ENCODE measurements at regions not wholly inside any gene's neighbourhood (a gene's known extent, or its start where the extent isn't known, plus 50 kb on each side); places are given as distances from the start of the nearest gene placed in this dataset.

DNA sequence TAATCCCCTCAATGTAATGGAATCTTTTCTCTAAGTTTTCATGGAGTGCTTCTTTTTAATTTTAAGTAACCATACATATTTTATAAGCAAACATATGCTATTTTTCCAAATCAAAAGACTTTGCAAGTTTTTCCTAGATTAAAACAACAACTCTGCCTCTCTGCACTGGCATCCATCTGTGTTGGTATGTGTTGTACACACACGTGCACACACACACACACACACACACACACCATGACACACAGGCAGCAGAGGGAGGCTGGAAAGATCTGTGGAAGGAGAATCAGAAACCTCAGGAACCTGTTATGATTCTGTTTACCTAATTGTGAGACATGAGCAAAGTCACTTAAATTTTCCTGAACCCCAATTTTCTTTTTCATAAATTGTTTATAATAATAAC, 295.0 kb upstream of the PRDM1 start:
- no peaks in the 10 kb centered on the region for H3K27me3 ChIP-seq
- no peak for TF ChIP-seq POLR2A (IDR thresholded peaks at IDR 0.05)
- TF ChIP-seq, protein P1, sequence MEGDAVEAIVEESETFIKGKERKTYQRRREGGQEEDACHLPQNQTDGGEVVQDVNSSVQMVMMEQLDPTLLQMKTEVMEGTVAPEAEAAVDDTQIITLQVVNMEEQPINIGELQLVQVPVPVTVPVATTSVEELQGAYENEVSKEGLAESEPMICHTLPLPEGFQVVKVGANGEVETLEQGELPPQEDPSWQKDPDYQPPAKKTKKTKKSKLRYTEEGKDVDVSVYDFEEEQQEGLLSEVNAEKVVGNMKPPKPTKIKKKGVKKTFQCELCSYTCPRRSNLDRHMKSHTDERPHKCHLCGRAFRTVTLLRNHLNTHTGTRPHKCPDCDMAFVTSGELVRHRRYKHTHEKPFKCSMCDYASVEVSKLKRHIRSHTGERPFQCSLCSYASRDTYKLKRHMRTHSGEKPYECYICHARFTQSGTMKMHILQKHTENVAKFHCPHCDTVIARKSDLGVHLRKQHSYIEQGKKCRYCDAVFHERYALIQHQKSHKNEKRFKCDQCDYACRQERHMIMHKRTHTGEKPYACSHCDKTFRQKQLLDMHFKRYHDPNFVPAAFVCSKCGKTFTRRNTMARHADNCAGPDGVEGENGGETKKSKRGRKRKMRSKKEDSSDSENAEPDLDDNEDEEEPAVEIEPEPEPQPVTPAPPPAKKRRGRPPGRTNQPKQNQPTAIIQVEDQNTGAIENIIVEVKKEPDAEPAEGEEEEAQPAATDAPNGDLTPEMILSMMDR (IDR thresholded peaks at IDR 0.05), result no peak
- intact Hi-C loops (cut with DNase I), result loop anchor here (10.0 kb wide), 1 partner anchor 56 kb away; no protein-coding TSS in a partner anchor
- DNase-seq, result no peak
- H3K4me3 ChIP-seq (replicated peaks in 1 of 3), result no peak overlapping the region
- no peak overlapping the region for H3K27ac ChIP-seq
- 59 to 87% methylated on average over 1 of the region's 1 CpG for WGBS, 2 donors
- no peaks in the 10 kb centered on the region for H3K36me3 ChIP-seq
- no peaks in the 10 kb centered on the region for H3K9me3 ChIP-seq
- peaks cover 15 to 26% of the 10 kb centered on the region in 2 donors for H3K4me1 ChIP-seq

DNA sequence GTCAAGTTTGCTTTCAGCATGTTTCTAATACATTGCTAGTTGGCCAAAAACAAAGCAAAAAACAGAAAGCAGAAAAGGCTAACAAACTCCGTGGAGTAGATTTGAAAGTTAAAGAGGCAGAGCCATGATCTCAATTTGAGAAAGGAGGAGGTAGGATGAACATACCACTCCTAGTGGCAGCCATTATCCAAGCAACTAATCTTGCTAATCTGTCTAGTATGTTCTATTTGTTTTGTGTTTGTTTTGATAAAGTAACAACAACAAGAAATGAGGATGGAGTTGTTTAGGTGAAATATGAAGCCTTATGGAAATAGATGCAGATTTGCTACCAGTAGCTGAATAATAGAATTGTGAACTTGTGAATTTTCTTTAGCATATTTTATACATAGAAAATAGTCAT, 295.5 kb upstream of the PRDM1 start:
- no peak for TF ChIP-seq POLR2A (IDR thresholded peaks at IDR 0.05)
- TF ChIP-seq, protein P1 (IDR thresholded peaks at IDR 0.05), result peak in 1 of 6 experiments; percentile 3
- Histone ChIP-seq H3K9me3 (no peaks in the 10 kb centered on the region), H3K27me3 (no peaks in the 10 kb centered on the region), H3K36me3 (no peaks in the 10 kb centered on the region), H3K4me3 (replicated peaks in 1 of 3) (no peak overlapping the region), H3K4me1 (peaks cover 10 to 21% of the 10 kb centered on the region in 2 donors), H3K27ac (no peak overlapping the region)
- 60 to 63% methylated on average over 1 of the region's 1 CpG for WGBS, 2 donors
- intact Hi-C loops (cut with DNase I), result loop anchor here (10.0 kb wide), 1 partner anchor 56 kb away; no protein-coding TSS in a partner anchor
- DNase-seq, result no peak

DNA sequence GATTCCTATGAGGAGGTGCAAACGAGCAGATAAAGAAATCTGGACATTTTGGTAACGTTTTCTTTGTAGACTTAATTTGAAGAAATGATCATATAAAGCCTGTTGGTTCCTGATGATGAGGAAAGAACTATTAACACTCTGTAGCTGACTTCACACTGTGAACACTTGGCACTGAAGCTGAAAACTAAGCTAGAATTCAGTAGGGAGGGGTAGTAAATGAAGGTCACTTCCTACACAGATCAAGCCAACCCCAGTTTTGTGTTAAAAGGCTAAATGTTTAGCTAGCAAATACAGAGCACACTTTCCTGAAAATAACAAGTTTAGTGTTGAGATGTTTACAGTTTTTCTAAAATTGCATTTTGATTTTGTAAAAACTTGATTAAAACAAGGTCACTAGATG, 296.2 kb upstream of the PRDM1 start:
- intact Hi-C loops (cut with DNase I), result loop anchor here (10.0 kb wide), 1 partner anchor 55 kb away; no protein-coding TSS in a partner anchor
- no peak overlapping the region for H3K4me3 ChIP-seq (replicated peaks in 1 of 3)

DNA sequence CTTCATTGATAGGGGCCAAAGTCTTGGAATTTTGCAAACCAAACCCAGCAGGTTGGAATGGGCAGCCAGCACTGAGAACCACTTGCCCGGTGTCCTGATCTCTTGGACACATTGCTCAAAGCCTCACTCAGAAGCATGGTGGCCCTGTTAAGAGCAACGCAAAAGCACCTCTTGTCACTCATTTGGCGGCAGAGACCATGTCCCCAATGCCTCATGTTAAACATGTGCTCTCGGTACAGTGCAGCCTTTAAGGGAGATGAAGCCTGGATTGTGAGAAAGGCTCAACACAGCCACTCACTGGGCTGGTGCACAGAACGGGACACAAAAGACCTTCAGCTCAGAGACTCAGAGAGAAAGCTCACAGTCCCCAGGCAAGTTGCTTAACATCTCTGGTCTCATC, 298.4 kb upstream of the PRDM1 start:
- no peaks in the 10 kb centered on the region for H3K4me1 ChIP-seq
- no peaks in the 10 kb centered on the region for H3K27me3 ChIP-seq
- TF ChIP-seq, protein P1 (IDR thresholded peaks at IDR 0.05), result no peak
- no peak for TF ChIP-seq POLR2A (IDR thresholded peaks at IDR 0.05)
- no peak for DNase-seq
- WGBS, 2 donors, result 98% methylated on average over 5 of the region's 5 CpGs
- no peaks in the 10 kb centered on the region for H3K36me3 ChIP-seq
- no peaks in the 10 kb centered on the region for H3K9me3 ChIP-seq
- H3K27ac ChIP-seq, result no peak overlapping the region
- intact Hi-C loops (cut with DNase I), result no loop called here
- H3K4me3 ChIP-seq (replicated peaks in 1 of 3), result no peak overlapping the region

More for the DNA sequence above, 296.2 kb upstream of the PRDM1 start:
- Histone ChIP-seq H3K27me3 (no peaks in the 10 kb centered on the region), H3K36me3 (no peaks in the 10 kb centered on the region), H3K9me3 (no peaks in the 10 kb centered on the region), H3K4me1 (peaks cover 7 to 14% of the 10 kb centered on the region in 2 donors), H3K27ac (no peak overlapping the region)
- TF ChIP-seq POLR2A (IDR thresholded peaks at IDR 0.05), result no peak
- TF ChIP-seq, protein P1 (IDR thresholded peaks at IDR 0.05), result no peak
- no peak for DNase-seq
- 85 to 90% methylated on average over 2 of the region's 2 CpGs for WGBS, 2 donors

DNA sequence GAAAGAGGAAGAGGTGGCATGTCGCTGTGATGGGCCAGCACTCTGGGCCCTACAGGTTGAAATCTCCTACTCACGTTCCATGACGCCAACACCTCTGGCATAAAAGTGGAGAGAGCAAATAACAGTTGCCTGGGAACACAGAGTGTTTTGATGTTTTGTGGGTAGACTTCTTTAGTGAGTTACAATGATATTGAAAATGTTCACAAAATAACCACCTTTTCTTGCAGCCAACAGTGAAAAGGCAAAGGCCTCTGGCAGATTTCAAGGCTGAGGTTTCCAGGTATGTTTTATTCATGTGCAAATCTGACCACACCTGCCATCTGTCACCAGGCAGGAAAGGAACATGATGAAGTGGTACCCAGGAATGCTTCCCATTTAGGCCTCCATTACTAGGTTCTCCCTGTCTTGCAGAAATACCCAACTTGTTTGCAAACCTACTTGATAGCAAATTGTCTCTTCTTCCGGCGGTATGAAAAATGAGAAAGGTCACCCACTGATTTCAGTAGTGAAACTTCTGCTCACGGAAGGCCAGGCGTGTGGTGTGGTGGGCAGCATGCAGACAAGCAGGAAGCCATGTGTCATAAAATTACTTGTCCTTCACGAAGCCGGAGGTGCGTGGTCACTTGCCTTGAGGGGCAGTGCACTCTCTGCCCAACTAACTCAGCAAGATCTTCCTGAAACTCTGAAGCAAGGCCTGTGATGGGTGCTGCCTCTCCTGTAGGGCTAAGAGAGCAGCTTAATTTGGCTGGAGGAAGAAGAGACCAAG, 299.1 kb upstream of the PRDM1 start:
- WGBS, 2 donors, result 94 to 95% methylated on average over 10 of the region's 10 CpGs
- H3K4me1 ChIP-seq, result no peaks in the 10 kb centered on the region
- intact Hi-C loops (cut with DNase I), result no loop called here
- H3K9me3 ChIP-seq, result no peaks in the 10 kb centered on the region
- no peak for TF ChIP-seq POLR2A (IDR thresholded peaks at IDR 0.05)
- TF ChIP-seq, protein P1 (IDR thresholded peaks at IDR 0.05), result no peak
- no peak for DNase-seq
- no peak overlapping the region for H3K27ac ChIP-seq
- H3K4me3 ChIP-seq (replicated peaks in 1 of 3), result no peak overlapping the region
- H3K36me3 ChIP-seq, result no peaks in the 10 kb centered on the region
- no peaks in the 10 kb centered on the region for H3K27me3 ChIP-seq

Measured in thyroid gland (tissue), 4 donors.